H9 (cell line): ENCODE measurements at regions not wholly inside any gene's neighbourhood (a gene's known extent, or its start where the extent isn't known, plus 50 kb on each side); places are given as distances from the start of the nearest gene placed in this dataset.

Experiments
- DNase-seq: peaks from one replicate; pipeline ENCODE4 v3.0.0-alpha.2; 2017
- H2AFZ ChIP-seq: one replicate; pipeline ENCODE4 v1.6.1; 2013; ENCODE audit warnings: mild to moderate bottlenecking, low read length, control low read depth, moderate library complexity
- H2AK5ac ChIP-seq: 2 replicates; pipeline ENCODE4 v1.6.1; 2013; ENCODE audit warnings: low read length, control low read depth, mixed read lengths; ENCODE audit not compliant: insufficient read length
- H2BK120ac ChIP-seq: one replicate; pipeline ENCODE4 v1.6.1; 2013; ENCODE audit warnings: low read depth, mild to moderate bottlenecking, low read length, control low read depth, inconsistent platforms; ENCODE audit not compliant: poor library complexity, severe bottlenecking
- H2BK12ac ChIP-seq: 2 replicates; pipeline ENCODE4 v1.6.1; 2013; ENCODE audit warnings: low read length, control low read depth, mixed read lengths, low read depth; ENCODE audit not compliant: insufficient read length
- H2BK15ac ChIP-seq: 2 replicates; pipeline ENCODE4 v1.6.1; 2013; ENCODE audit warnings: low read depth, low read length, control low read depth
- H2BK20ac ChIP-seq: one replicate; pipeline ENCODE4 v1.6.1; 2013; ENCODE audit warnings: low read depth, mild to moderate bottlenecking, low read length, control low read depth, inconsistent platforms; ENCODE audit not compliant: poor library complexity, severe bottlenecking
- H2BK5ac ChIP-seq: 2 replicates; pipeline ENCODE4 v1.6.1; 2013; ENCODE audit warnings: low read length, control low read depth, mixed read lengths; ENCODE audit not compliant: insufficient read length
- H3K14ac ChIP-seq: 2 replicates; pipeline ENCODE4 v1.6.1; 2013; ENCODE audit warnings: low read length, control low read depth; ENCODE audit not compliant: insufficient read depth
- H3K18ac ChIP-seq: 2 replicates; pipeline ENCODE4 v1.6.1; 2013; ENCODE audit warnings: low read depth, mild to moderate bottlenecking, mixed read lengths, low read length, control low read depth; ENCODE audit not compliant: insufficient read length
- H3K23ac ChIP-seq: 2 replicates; pipeline ENCODE4 v1.6.1; 2013; ENCODE audit warnings: low read length, control low read depth, mixed read lengths, low read depth; ENCODE audit not compliant: insufficient read length
- H3K23me2 ChIP-seq: 2 replicates; pipeline ENCODE4 v1.6.1; 2013; ENCODE audit warnings: low read depth, mild to moderate bottlenecking, mixed read lengths, low read length, control low read depth; ENCODE audit not compliant: insufficient read length, poor library complexity, severe bottlenecking
- H3K27ac ChIP-seq: 2 replicates; pipeline ENCODE4 v1.5.1; 2013; ENCODE audit warnings: low read length, control low read depth, mixed read lengths, low read depth; ENCODE audit not compliant: insufficient read length
- H3K27me3 ChIP-seq: 2 replicates; pipeline ENCODE4 v1.6.1; 2013; ENCODE audit warnings: low read length, control low read depth, inconsistent platforms; ENCODE audit not compliant: insufficient read depth
- H3K4ac ChIP-seq: 2 replicates; pipeline ENCODE4 v1.6.1; 2013; ENCODE audit warnings: low read depth, mild to moderate bottlenecking, control low read depth, inconsistent platforms, low read length, moderate library complexity
- H3K4me1 ChIP-seq: 2 replicates; pipeline ENCODE4 v1.6.1; 2013; ENCODE audit warnings: low read length, control low read depth, inconsistent platforms; ENCODE audit not compliant: insufficient read depth
- H3K4me2 ChIP-seq: 2 replicates; pipeline ENCODE4 v1.6.1; 2013; ENCODE audit warnings: low read length, control low read depth, mixed read lengths; ENCODE audit not compliant: insufficient read length, insufficient read depth
- H3K56ac ChIP-seq: 2 replicates; pipeline ENCODE4 v1.6.1; 2013; ENCODE audit warnings: low read depth, mild to moderate bottlenecking, mixed read lengths, low read length, control low read depth; ENCODE audit not compliant: insufficient read length
- H3K79me1 ChIP-seq: 2 replicates; pipeline ENCODE4 v1.6.1; 2013; ENCODE audit warnings: low read depth, mild to moderate bottlenecking, moderate library complexity, low read length, control low read depth, inconsistent platforms; ENCODE audit not compliant: insufficient read depth, poor library complexity, severe bottlenecking
- H3K79me2 ChIP-seq: 2 replicates; pipeline ENCODE4 v1.6.1; 2013; ENCODE audit warnings: low read length, control low read depth, inconsistent platforms; ENCODE audit not compliant: insufficient read depth
- H3K9ac ChIP-seq: 2 replicates; pipeline ENCODE4 v1.6.1; 2013; ENCODE audit warnings: low read length, control low read depth, mixed read lengths; ENCODE audit not compliant: insufficient read length; ENCODE audit errors: extremely low read depth
- H3K9me3 ChIP-seq: one replicate; pipeline ENCODE4 v1.6.1; 2013; ENCODE audit warnings: low read depth, low read length, inconsistent platforms; ENCODE audit not compliant: control insufficient read depth
- H3T11ph ChIP-seq: one replicate; pipeline ENCODE4 v1.6.1; 2013; ENCODE audit warnings: mild to moderate bottlenecking, low read length, control low read depth, inconsistent platforms
- H4K20me1 ChIP-seq: one replicate; pipeline ENCODE4 v1.6.1; 2013; ENCODE audit not compliant: control insufficient read depth, insufficient read length, insufficient read depth
- H4K5ac ChIP-seq: 2 replicates; pipeline ENCODE4 v1.6.1; 2013; ENCODE audit warnings: low read depth, mild to moderate bottlenecking, mixed read lengths, low read length, control low read depth; ENCODE audit not compliant: insufficient read length
- H4K8ac ChIP-seq: replicated peaks from 2 replicates; pipeline ENCODE4 v1.6.1; 2013; ENCODE audit warnings: low read length, control low read depth, mixed read lengths, low read depth; ENCODE audit not compliant: insufficient read length
- H4K91ac ChIP-seq: 2 replicates; pipeline ENCODE4 v1.6.1; 2013; ENCODE audit warnings: low read depth, mild to moderate bottlenecking, moderate library complexity, mixed read lengths, low read length, control low read depth; ENCODE audit not compliant: insufficient read length
- H3K27ac Mint-ChIP-seq, 3 experiments: 2 replicates in 2 of 3; 3 replicates in 1 of 3; pipeline ENCODE4 v1.8.0; 2020 to 2021; ENCODE audit warnings: mixed read lengths in 3 of 3, mild to moderate bottlenecking in 1 of 3, moderate library complexity in 1 of 3
- H3K27me3 Mint-ChIP-seq: 2 replicates; pipeline ENCODE4 v1.8.0; 2021; ENCODE audit warnings: low read depth, mild to moderate bottlenecking, moderate library complexity, mixed read lengths
- H3K36me3 Mint-ChIP-seq, 3 experiments: 2 replicates in 2 of 3; 3 replicates in 1 of 3; pipeline ENCODE4 v1.8.0; 2020 to 2021; ENCODE audit warnings: low read depth in 3 of 3, mixed read lengths in 3 of 3; ENCODE audit not compliant: insufficient read depth in 1 of 3
- H3K4me1 Mint-ChIP-seq, 2 experiments: 2 replicates each; pipeline ENCODE4 v1.8.0; 2020; ENCODE audit warnings: mixed read lengths in 2 of 2
- H3K4me3 Mint-ChIP-seq, 2 experiments: 2 replicates in 1 of 2; 3 replicates in 1 of 2; pipeline ENCODE4 v1.8.0; 2020 to 2021; ENCODE audit warnings: mild to moderate bottlenecking in 2 of 2, mixed read lengths in 2 of 2, moderate library complexity in 1 of 2
- H3K9me3 Mint-ChIP-seq, 2 experiments: 2 replicates in 1 of 2; 3 replicates in 1 of 2; pipeline ENCODE4 v1.8.0; 2020; ENCODE audit warnings: mild to moderate bottlenecking in 2 of 2, mixed read lengths in 2 of 2, moderate library complexity in 1 of 2
- CTCF ChIP-seq: fragments of 200-600 bp; sonication (generic); conservative IDR thresholded peaks from 3 replicates; pipeline ENCODE4 v1.8.0; 2021; ENCODE audit warnings: antibody characterized with exemption, mild to moderate bottlenecking
- WGBS: extraction: QIAGEN DNeasy Blood & Tissue Kit; methylation state at CpG from one replicate; pipeline ENCODE4 v1.1.7; 2013; ENCODE audit warnings: missing lambda C conversion rate, low lambda C conversion rate, mixed read lengths; ENCODE audit not compliant: insufficient read length; ENCODE audit errors: extremely low coverage; 5-methylcytosine and 5-hydroxymethylcytosine counted together

- no peak overlapping the region for H4K91ac ChIP-seq
- H3K27me3 ChIP-seq: no peaks in the 10 kb centered on the region
- no peak overlapping the region for H3K56ac ChIP-seq
- Mint-ChIP-seq H3K27me3 (peaks cover 7% of the 10 kb centered on the region; the same call in 1 of the 2 replicates), H3K4me3 (no peak overlapping the region), H3K9me3 (peaks cover 0 to 3% of the 10 kb centered on the region in 2 experiments; a peak in 3 of 5 replicates), H3K36me3 (peaks cover 0 to 6% (median 4%) of the 10 kb centered on the region in 3 experiments; a peak in 3 of 7 replicates), H3K4me1 (peaks cover 21 to 30% of the 10 kb centered on the region in 2 experiments), H3K27ac (no peak overlapping the region)
- H3K4ac ChIP-seq: no peak overlapping the region
- H2AK5ac ChIP-seq: no peak overlapping the region
- no peaks in the 10 kb centered on the region for H3K79me2 ChIP-seq
- no peak overlapping the region for H3K9ac ChIP-seq
- no peaks in the 10 kb centered on the region for H4K20me1 ChIP-seq
- H2BK12ac ChIP-seq: no peak overlapping the region
- no peaks in the 10 kb centered on the region for H3K23me2 ChIP-seq
- H3T11ph ChIP-seq: no peak overlapping the region
- H2AFZ ChIP-seq: no peak overlapping the region
- H4K5ac ChIP-seq: no peak overlapping the region
- no peak for TF ChIP-seq CTCF
- no peak overlapping the region for H2BK15ac ChIP-seq
- no peak overlapping the region for H3K4me2 ChIP-seq
- H3K79me1 ChIP-seq: no peaks in the 10 kb centered on the region
- no peak overlapping the region for H3K23ac ChIP-seq
- H3K9me3 ChIP-seq: no peaks in the 10 kb centered on the region
- DNase-seq: no peak
- H4K8ac ChIP-seq: no peak overlapping the region
- H2BK20ac ChIP-seq: no peak overlapping the region
- no CpG with 5 or more reads among the region's 8 CpGs for WGBS
- H3K27ac ChIP-seq: no peak overlapping the region
- no peak overlapping the region for H3K18ac ChIP-seq
- H3K14ac ChIP-seq: no peak overlapping the region; the same call in 1 of the 2 replicates
- no peak overlapping the region for H2BK120ac ChIP-seq
- H3K4me1 ChIP-seq: no peaks in the 10 kb centered on the region
- no peak overlapping the region for H2BK5ac ChIP-seq
Measured at GRCh38 chr7:105002-105401, 87.4 kb upstream of the FAM20C start.
